ENCODE measurements at regions not wholly inside any gene's neighbourhood (a gene's known extent, or its start where the extent isn't known, plus 50 kb on each side); places are given as distances from the start of the nearest gene placed in this dataset.

- TF ChIP-seq ZBTB5 (IDR thresholded peaks at IDR 0.05) (no peak), NFXL1 (CRISPR knock-in tag; IDR thresholded peaks at IDR 0.05) (no peak), JUNB (CRISPR knock-in tag; conservative IDR thresholded peaks at IDR 0.05) (no peak), ZBTB49 (CRISPR knock-in tag; IDR thresholded peaks at IDR 0.05; ENCODE audit: borderline replicate concordance) (no peak), THRA (IDR thresholded peaks at IDR 0.05) (no peak), HIVEP1 (CRISPR knock-in tag; IDR thresholded peaks at IDR 0.05) (no peak), GABPA (tag; conservative IDR thresholded peaks at IDR 0.05; ENCODE audit: low read depth) (no peak), ZNF639 (CRISPR knock-in tag; conservative IDR thresholded peaks at IDR 0.05 in 1 of 2, IDR thresholded peaks at IDR 0.05 in 1 of 2) (no peak), MLLT1 (IDR thresholded peaks at IDR 0.05) (no peak), PKNOX1 (IDR thresholded peaks at IDR 0.05) (no peak), NFE2L1 (tag; IDR thresholded peaks at IDR 0.05; ENCODE audit: borderline replicate concordance, low read depth) (no peak)
These were observed 170.3 kb downstream of the PTGER3 start for GRCh38 chr1:70877343-70877742.

All from K562 (cell line).